DOHH2 (cell line): ENCODE measurements at regions not wholly inside any gene's neighbourhood (a gene's known extent, or its start where the extent isn't known, plus 50 kb on each side); places are given as distances from the start of the nearest gene placed in this dataset.

Source experiments
- H3F3A ChIP-seq: fragments of 200-600 bp; sonication (generic), shearing (Covaris generic); 2 replicates; pipeline ENCODE4 v1.6.0; 2016; ENCODE audit warnings: antibody characterized with exemption, mild to moderate bottlenecking; ENCODE audit not compliant: control insufficient read depth, insufficient read depth
- H3K27ac ChIP-seq: fragments of 200-600 bp; sonication (generic); 2 replicates; pipeline ENCODE4 v1.5.1; 2014; ENCODE audit warnings: low read depth, mild to moderate bottlenecking, low read length, moderate library complexity
- H3K27me3 ChIP-seq: fragments of 200-600 bp; sonication (generic); 2 replicates; pipeline ENCODE4 v1.6.1; 2014; ENCODE audit warnings: mild to moderate bottlenecking, low read length, mixed read lengths; ENCODE audit not compliant: control insufficient read depth
- H3K36me3 ChIP-seq: fragments of 200-600 bp; sonication (generic); 2 replicates; pipeline ENCODE4 v1.6.1; 2014; ENCODE audit warnings: mild to moderate bottlenecking, low read length, moderate library complexity, mixed read lengths; ENCODE audit not compliant: control insufficient read depth
- H3K4me1 ChIP-seq: fragments of 200-600 bp; sonication (generic); 2 replicates; pipeline ENCODE4 v1.6.1; 2014; ENCODE audit warnings: mild to moderate bottlenecking, low read length, mixed read lengths; ENCODE audit not compliant: control insufficient read depth
- H3K4me2 ChIP-seq: fragments of 200-600 bp; sonication (generic); 2 replicates; pipeline ENCODE4 v1.6.0; 2014; ENCODE audit warnings: mild to moderate bottlenecking, low read length, moderate library complexity
- H3K4me3 ChIP-seq: fragments of 200-600 bp; sonication (generic); 2 replicates; pipeline ENCODE4 v1.5.1; 2014; ENCODE audit warnings: mild to moderate bottlenecking, low read length, mixed read lengths
- H3K79me2 ChIP-seq: fragments of 200-600 bp; sonication (generic); 2 replicates; pipeline ENCODE4 v1.6.1; 2014; ENCODE audit warnings: mild to moderate bottlenecking, low read length, mixed read lengths; ENCODE audit not compliant: control insufficient read depth
- H3K9me2 ChIP-seq: fragments of 200-600 bp; sonication (generic); replicated peaks from 2 replicates; pipeline ENCODE4 v1.6.1; 2014; ENCODE audit warnings: mild to moderate bottlenecking, low read length, mixed read lengths; ENCODE audit not compliant: control insufficient read depth
- H3K9me3 ChIP-seq: fragments of 200-600 bp; sonication (generic); 2 replicates; pipeline ENCODE4 v1.6.1; 2014; ENCODE audit warnings: antibody characterized with exemption, low read length, mixed read lengths; ENCODE audit not compliant: control insufficient read depth, insufficient read depth
- H4K20me1 ChIP-seq: fragments of 200-600 bp; sonication (generic); 2 replicates; pipeline ENCODE4 v1.6.0; 2014; ENCODE audit warnings: low read depth, mild to moderate bottlenecking, antibody characterized with exemption, low read length, moderate library complexity; ENCODE audit not compliant: control insufficient read depth, insufficient read depth
- CTCF ChIP-seq: fragments of 200-600 bp; sonication (generic); IDR thresholded peaks from one replicate; pipeline ENCODE4 v1.5.1; 2014; ENCODE audit warnings: antibody characterized with exemption, mild to moderate bottlenecking, low read depth, low read length; ENCODE audit not compliant: poor library complexity, severe bottlenecking
- EZH2phosphoT487 ChIP-seq: fragments of 200-600 bp; sonication (generic); IDR thresholded peaks from 2 replicates; pipeline ENCODE4 v1.6.1; 2017; ENCODE audit warnings: borderline replicate concordance, mild to moderate bottlenecking, antibody characterized with exemption, low read length, moderate library complexity, mixed read lengths

- Histone ChIP-seq H3K9me3 (0 out of 2 replicates have a peak, but pooled peaks cover 5% of the 10 kb centered on the region), H3K9me2 (no peaks in the 10 kb centered on the region), H3K36me3 (no peaks in the 10 kb centered on the region), H3K4me3 (no peak overlapping the region), H3F3A (no peaks in the 10 kb centered on the region), H3K27me3 (no peaks in the 10 kb centered on the region), H3K27ac (no peak overlapping the region), H4K20me1 (no peaks in the 10 kb centered on the region), H3K4me2 (no peak overlapping the region), H3K4me1 (no peaks in the 10 kb centered on the region), H3K79me2 (no peaks in the 10 kb centered on the region)
- no peak for TF ChIP-seq CTCF
- no peak for TF ChIP-seq EZH2phosphoT487
These were observed 285.6 kb upstream of the THSD7B start for GRCh38 chr2:136479696-136480095.

GRCh38 chr2:136468799-136469369 is 296.5 kb upstream of the THSD7B start:
- Histone ChIP-seq H3F3A (no peaks in the 10 kb centered on the region), H3K4me2 (no peak overlapping the region), H3K36me3 (no peaks in the 10 kb centered on the region), H3K79me2 (no peaks in the 10 kb centered on the region), H3K27ac (no peak overlapping the region), H3K4me1 (no peaks in the 10 kb centered on the region), H4K20me1 (no peaks in the 10 kb centered on the region), H3K9me3 (no peaks in the 10 kb centered on the region), H3K9me2 (no peaks in the 10 kb centered on the region), H3K27me3 (no peaks in the 10 kb centered on the region), H3K4me3 (no peak overlapping the region)
- no peak for TF ChIP-seq CTCF
- no peak for TF ChIP-seq EZH2phosphoT487

- H3K36me3 ChIP-seq, result no peaks in the 10 kb centered on the region
These were observed 312.8 kb upstream of the THSD7B start for GRCh38 chr2:136452528-136452927.

More at GRCh38 chr2:136452528-136452927, 312.8 kb upstream of the THSD7B start:
- Histone ChIP-seq H3K4me2 (no peak overlapping the region), H3K79me2 (no peaks in the 10 kb centered on the region), H3K27me3 (peaks cover 5% of the 10 kb centered on the region), H3K27ac (no peak overlapping the region), H4K20me1 (no peaks in the 10 kb centered on the region), H3K4me1 (no peaks in the 10 kb centered on the region), H3K9me2 (no peaks in the 10 kb centered on the region), H3K9me3 (no peaks in the 10 kb centered on the region), H3F3A (no peaks in the 10 kb centered on the region), H3K4me3 (no peak overlapping the region)
- no peak for TF ChIP-seq EZH2phosphoT487
- TF ChIP-seq CTCF, result no peak
